Breast epithelium (tissue), 3 donors: ENCODE measurements at regions not wholly inside any gene's neighbourhood (a gene's known extent, or its start where the extent isn't known, plus 50 kb on each side); places are given as distances from the start of the nearest gene placed in this dataset.

ENCODE experiments used
- POLR2A ChIP-seq: fragments of 450-650 bp; IDR thresholded peaks from one replicate; pipeline ENCODE4 v1.6.1; 2016; ENCODE audit warnings: antibody characterized with exemption, mild to moderate bottlenecking, moderate library complexity
- POLR2AphosphoS5 ChIP-seq, 3 donors: sonication (generic); formaldehyde crosslinking; IDR thresholded peaks; one replicate each; pipeline ENCODE4 v1.6.1; 2017; ENCODE audit warnings: antibody characterized with exemption in 3 of 3
- TF ChIP-seq, protein P1 (sequence below), 3 donors: fragments of 450-650 bp; IDR thresholded peaks; one replicate each; pipeline ENCODE4 v1.5.1; 2016 to 2017; ENCODE audit warnings: antibody characterized with exemption in 3 of 3, mild to moderate bottlenecking in 3 of 3, moderate library complexity in 3 of 3

DNA sequence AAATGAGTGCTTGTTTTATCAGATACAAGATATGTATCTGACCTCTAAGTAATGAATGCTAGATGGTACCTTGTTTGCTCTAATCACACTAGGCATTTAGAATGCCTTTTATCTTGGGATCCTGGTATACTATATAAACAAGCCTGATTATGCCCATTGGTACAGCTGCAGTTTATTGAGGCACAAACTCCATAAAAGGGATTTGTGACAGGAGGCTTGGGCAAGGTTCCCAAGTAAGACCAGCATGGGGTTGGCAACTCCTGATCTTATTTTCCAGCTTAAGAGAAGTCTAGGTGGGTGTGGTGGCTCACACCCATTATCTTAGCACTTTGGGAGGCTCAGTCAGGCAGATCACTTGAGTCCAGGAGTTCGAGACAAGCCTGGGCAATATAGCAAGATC, 93.9 kb upstream of the DMRT1 start:
- TF ChIP-seq, protein P1, sequence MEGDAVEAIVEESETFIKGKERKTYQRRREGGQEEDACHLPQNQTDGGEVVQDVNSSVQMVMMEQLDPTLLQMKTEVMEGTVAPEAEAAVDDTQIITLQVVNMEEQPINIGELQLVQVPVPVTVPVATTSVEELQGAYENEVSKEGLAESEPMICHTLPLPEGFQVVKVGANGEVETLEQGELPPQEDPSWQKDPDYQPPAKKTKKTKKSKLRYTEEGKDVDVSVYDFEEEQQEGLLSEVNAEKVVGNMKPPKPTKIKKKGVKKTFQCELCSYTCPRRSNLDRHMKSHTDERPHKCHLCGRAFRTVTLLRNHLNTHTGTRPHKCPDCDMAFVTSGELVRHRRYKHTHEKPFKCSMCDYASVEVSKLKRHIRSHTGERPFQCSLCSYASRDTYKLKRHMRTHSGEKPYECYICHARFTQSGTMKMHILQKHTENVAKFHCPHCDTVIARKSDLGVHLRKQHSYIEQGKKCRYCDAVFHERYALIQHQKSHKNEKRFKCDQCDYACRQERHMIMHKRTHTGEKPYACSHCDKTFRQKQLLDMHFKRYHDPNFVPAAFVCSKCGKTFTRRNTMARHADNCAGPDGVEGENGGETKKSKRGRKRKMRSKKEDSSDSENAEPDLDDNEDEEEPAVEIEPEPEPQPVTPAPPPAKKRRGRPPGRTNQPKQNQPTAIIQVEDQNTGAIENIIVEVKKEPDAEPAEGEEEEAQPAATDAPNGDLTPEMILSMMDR (IDR thresholded peaks at IDR 0.05): no peak
- TF ChIP-seq POLR2A (no peak), POLR2AphosphoS5 (IDR thresholded peaks at IDR 0.05) (no peak)
